ENCODE measurements at regions not wholly inside any gene's neighbourhood (a gene's known extent, or its start where the extent isn't known, plus 50 kb on each side); places are given as distances from the start of the nearest gene placed in this dataset.
"Not testable (repeated sequence)": the region's sequence is repeated elsewhere in the genome, so short reads cannot be mapped to it uniquely, and the experiment has no call there.

DNA sequence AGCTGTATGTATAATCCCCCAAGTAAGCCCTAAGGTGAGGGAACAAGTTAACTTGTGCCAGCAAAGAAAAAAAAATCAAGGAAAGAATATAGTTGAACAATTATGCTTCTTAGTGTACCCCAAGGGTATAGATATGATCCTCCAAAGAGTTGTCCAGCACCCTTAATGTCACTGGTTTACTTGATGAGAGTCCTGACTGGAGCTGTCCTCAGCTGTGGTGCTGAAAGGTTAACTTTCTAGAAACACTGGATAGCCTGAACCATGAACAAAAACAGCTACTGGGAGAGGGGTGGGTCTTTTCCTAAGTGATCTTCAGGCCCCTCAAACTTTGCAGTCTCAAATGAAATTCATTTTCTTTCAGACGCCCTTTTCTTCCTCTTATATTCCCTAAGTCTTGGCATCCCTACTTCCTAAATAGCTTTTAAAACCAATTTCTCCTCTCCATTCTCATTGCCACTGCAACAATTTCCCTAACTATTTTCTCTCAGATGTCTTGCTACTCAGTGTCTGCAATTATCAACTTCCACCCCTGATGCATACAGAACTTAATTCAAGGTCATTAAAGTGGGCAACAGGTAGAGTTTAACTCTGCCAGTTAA, 83.5 kb upstream of the PROKR2 start:
- no peaks in the 10 kb centered on the region for H3K36me3 ChIP-seq (ENCODE audit: control insufficient read depth in 5 of 5, insufficient read depth in 5 of 5, low read length in 5 of 5)
- H3K27ac ChIP-seq (ENCODE audit: low read depth, low read length), result no peak overlapping the region
- no peak overlapping the region for H3K4me3 ChIP-seq (ENCODE audit: low read depth in 1 of 5, low read length in 5 of 5)
- H3K27me3 ChIP-seq (ENCODE audit: control insufficient read depth in 5 of 5, insufficient read depth in 4 of 5, low read length in 5 of 5), result no peaks in the 10 kb centered on the region
- H3K4me1 ChIP-seq (ENCODE audit: control insufficient read depth in 5 of 5, insufficient read depth in 5 of 5, low read length in 5 of 5), result no peaks in the 10 kb centered on the region
- H3K9ac ChIP-seq (ENCODE audit: low read length in 5 of 5), result no peak overlapping the region
- peaks cover 0 to 9% (median 0%) of the 10 kb centered on the region in 5 donors for H3K9me3 ChIP-seq (ENCODE audit: control insufficient read depth in 5 of 5, low read length in 5 of 5)

DNA sequence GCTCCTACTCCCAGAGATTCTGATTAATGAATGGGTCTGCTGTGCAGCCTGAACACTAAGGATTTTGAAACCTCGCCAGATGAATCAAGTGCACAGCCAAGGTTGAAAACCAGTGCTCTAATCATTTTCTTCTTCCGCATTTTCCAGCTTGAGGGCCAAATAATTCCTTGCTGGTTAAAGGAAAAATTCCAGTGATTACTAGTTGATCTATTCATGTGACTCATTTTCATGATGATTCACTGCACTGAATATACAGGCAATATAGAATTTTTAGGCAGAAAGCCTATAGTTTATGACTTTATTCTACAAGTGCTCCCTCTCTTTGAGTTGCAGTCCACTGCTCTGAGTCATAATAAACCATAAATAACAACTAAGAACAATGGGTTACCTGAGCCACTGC, 80.6 kb upstream of the PROKR2 start:
- Histone ChIP-seq H3K4me3 (ENCODE audit: low read depth in 1 of 5, low read length in 5 of 5) (no peak overlapping the region), H3K4me1 (ENCODE audit: control insufficient read depth in 5 of 5, insufficient read depth in 5 of 5, low read length in 5 of 5) (no peaks in the 10 kb centered on the region), H3K9ac (ENCODE audit: low read length in 5 of 5) (no peak overlapping the region), H3K36me3 (ENCODE audit: control insufficient read depth in 5 of 5, insufficient read depth in 5 of 5, low read length in 5 of 5) (no peaks in the 10 kb centered on the region), H3K27me3 (ENCODE audit: control insufficient read depth in 5 of 5, insufficient read depth in 4 of 5, low read length in 5 of 5) (no peaks in the 10 kb centered on the region), H3K27ac (ENCODE audit: low read depth, low read length) (no peak overlapping the region), H3K9me3 (ENCODE audit: control insufficient read depth in 5 of 5, low read length in 5 of 5) (no peaks in the 10 kb centered on the region)

DNA sequence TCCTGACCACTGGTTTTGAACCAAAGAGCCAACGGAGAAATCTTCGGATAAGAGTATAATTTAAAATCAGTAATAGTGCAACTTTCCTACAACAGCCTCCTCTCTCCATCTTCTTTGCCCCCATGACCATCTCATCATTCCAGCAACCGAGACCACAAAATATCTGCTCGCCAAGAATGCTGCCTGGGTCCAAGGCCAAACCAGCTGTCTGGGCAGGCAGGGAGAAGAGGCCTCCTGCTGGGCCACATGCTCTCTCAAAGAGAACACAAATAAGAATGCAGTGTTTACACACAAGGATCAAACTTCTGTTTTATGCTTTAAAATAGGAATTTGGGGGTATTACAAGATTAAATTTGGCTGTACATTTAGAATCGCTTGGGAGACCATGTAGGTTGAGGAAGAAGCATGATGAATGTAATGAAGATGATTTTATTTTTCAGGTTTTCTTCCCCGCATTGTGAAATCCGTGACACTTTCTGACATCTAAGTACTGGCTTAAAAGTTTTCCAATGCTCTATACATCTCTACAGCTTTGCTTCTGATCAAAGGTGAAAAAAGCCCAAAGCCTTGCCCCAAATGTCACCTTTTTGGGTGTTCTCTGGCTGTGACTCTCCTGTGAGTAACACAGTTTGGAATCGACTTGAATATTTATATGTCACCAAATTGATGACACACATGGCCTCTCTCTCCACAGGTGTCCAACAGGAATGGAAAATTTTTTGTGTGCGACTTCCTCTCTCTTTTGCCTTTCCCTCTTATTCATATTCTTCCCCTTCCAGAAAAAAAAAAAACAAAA, 79.4 kb upstream of the PROKR2 start:
- Histone ChIP-seq H3K4me3 (ENCODE audit: low read depth in 1 of 5, low read length in 5 of 5) (no peak overlapping the region), H3K9ac (ENCODE audit: low read length in 5 of 5) (no peak overlapping the region), H3K9me3 (ENCODE audit: control insufficient read depth in 5 of 5, low read length in 5 of 5) (no peaks in the 10 kb centered on the region), H3K4me1 (ENCODE audit: control insufficient read depth in 5 of 5, insufficient read depth in 5 of 5, low read length in 5 of 5) (no peaks in the 10 kb centered on the region), H3K36me3 (ENCODE audit: control insufficient read depth in 5 of 5, insufficient read depth in 5 of 5, low read length in 5 of 5) (no peaks in the 10 kb centered on the region), H3K27me3 (ENCODE audit: control insufficient read depth in 5 of 5, insufficient read depth in 4 of 5, low read length in 5 of 5) (no peaks in the 10 kb centered on the region), H3K27ac (ENCODE audit: low read depth, low read length) (no peak overlapping the region)

DNA sequence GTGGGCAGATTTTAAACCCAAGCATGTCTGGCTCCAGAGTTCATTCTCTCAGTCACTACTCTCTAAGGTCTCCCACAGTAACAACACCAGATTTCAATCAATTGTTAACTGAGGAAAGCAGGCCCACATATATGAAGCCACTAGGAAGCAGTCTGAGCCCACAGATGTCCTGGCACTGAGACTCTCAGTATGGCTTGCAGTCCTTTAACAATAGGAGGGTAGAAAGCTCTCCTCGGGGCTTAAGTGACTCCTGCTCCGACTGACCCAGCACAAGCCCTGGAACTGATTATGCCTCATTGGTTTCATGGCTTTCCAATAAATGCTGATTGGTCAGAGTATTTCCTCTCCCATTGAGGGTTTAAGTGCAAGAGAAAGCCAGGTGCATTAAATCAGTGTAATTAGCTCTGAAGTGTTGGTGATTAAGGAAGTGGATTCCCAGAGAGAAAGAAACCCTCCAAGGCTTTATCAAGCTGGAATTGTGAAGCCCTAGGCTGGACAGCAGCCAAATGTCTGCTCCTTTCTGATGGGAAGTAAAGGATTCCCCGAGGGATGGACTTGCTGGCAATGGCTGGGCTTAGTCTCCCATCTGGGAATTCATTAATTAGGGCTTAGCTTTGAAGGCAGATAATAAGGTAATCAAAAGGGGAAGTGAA, 76.6 kb upstream of the PROKR2 start:
- H3K4me1 ChIP-seq (ENCODE audit: control insufficient read depth in 5 of 5, insufficient read depth in 5 of 5, low read length in 5 of 5), result no peaks in the 10 kb centered on the region
- no peaks in the 10 kb centered on the region for H3K27me3 ChIP-seq (ENCODE audit: control insufficient read depth in 5 of 5, insufficient read depth in 4 of 5, low read length in 5 of 5)
- no peak overlapping the region for H3K9ac ChIP-seq (ENCODE audit: low read length in 5 of 5)
- no peaks in the 10 kb centered on the region for H3K36me3 ChIP-seq (ENCODE audit: control insufficient read depth in 5 of 5, insufficient read depth in 5 of 5, low read length in 5 of 5)
- no peak overlapping the region for H3K4me3 ChIP-seq (ENCODE audit: low read depth in 1 of 5, low read length in 5 of 5)
- no peak overlapping the region for H3K27ac ChIP-seq (ENCODE audit: low read depth, low read length)
- no peaks in the 10 kb centered on the region for H3K9me3 ChIP-seq (ENCODE audit: control insufficient read depth in 5 of 5, low read length in 5 of 5)

GRCh38 chr20:5390720-5391119, 74.0 kb upstream of the PROKR2 start:
- no peak overlapping the region for H3K9ac ChIP-seq (ENCODE audit: low read length in 5 of 5)

DNA sequence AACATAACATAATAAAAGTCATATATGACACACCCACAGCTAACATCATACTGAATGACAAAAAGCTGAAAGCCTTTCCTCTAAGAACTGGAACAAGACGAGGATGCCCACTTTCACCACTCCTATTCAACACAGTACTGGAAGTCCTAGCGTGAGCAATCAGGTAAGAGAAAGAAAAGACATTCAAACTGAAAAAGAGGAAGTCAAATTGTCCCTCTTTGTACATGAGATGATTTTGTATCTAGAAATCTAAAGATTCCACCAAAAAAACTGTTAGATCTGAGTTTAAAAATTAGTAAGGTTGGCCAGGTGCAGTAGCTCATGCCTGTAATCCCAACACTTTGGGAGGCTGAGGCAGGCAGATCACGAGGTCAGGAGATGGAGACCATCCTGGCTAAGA, 70.1 kb upstream of the PROKR2 start:
- not testable (repeated sequence) for H3K4me3 ChIP-seq (ENCODE audit: low read depth in 1 of 5, low read length in 5 of 5); H3K9ac ChIP-seq (ENCODE audit: low read length in 5 of 5)

More at GRCh38 chr20:5390720-5391119, 74.0 kb upstream of the PROKR2 start:
- peaks cover 0 to 6% (median 0%) of the 10 kb centered on the region in 5 donors for H3K9me3 ChIP-seq (ENCODE audit: control insufficient read depth in 5 of 5, low read length in 5 of 5)
- H3K27ac ChIP-seq (ENCODE audit: low read depth, low read length), result no peak overlapping the region
- no peaks in the 10 kb centered on the region for H3K27me3 ChIP-seq (ENCODE audit: control insufficient read depth in 5 of 5, insufficient read depth in 4 of 5, low read length in 5 of 5)
- no peaks in the 10 kb centered on the region for H3K36me3 ChIP-seq (ENCODE audit: control insufficient read depth in 5 of 5, insufficient read depth in 5 of 5, low read length in 5 of 5)
- H3K4me3 ChIP-seq (ENCODE audit: low read depth in 1 of 5, low read length in 5 of 5), result no peak overlapping the region
- no peaks in the 10 kb centered on the region for H3K4me1 ChIP-seq (ENCODE audit: control insufficient read depth in 5 of 5, insufficient read depth in 5 of 5, low read length in 5 of 5)

GRCh38 chr20:5381527-5381926, 64.8 kb upstream of the PROKR2 start:
- H3K9ac ChIP-seq (ENCODE audit: low read length in 5 of 5); H3K27me3 ChIP-seq (ENCODE audit: control insufficient read depth in 5 of 5, insufficient read depth in 4 of 5, low read length in 5 of 5); H3K4me1 ChIP-seq (ENCODE audit: control insufficient read depth in 5 of 5, insufficient read depth in 5 of 5, low read length in 5 of 5); H3K4me3 ChIP-seq (ENCODE audit: low read depth in 1 of 5, low read length in 5 of 5); H3K36me3 ChIP-seq (ENCODE audit: control insufficient read depth in 5 of 5, insufficient read depth in 5 of 5, low read length in 5 of 5); H3K27ac ChIP-seq (ENCODE audit: low read depth, low read length): not testable (repeated sequence)
- H3K9me3 ChIP-seq (ENCODE audit: control insufficient read depth in 5 of 5, low read length in 5 of 5), result peaks cover 2 to 29% (median 16%) of the 10 kb centered on the region in 5 donors

More for the DNA sequence above, 70.1 kb upstream of the PROKR2 start:
- H3K27me3 ChIP-seq (ENCODE audit: control insufficient read depth in 5 of 5, insufficient read depth in 4 of 5, low read length in 5 of 5); H3K36me3 ChIP-seq (ENCODE audit: control insufficient read depth in 5 of 5, insufficient read depth in 5 of 5, low read length in 5 of 5); H3K27ac ChIP-seq (ENCODE audit: low read depth, low read length); H3K4me1 ChIP-seq (ENCODE audit: control insufficient read depth in 5 of 5, insufficient read depth in 5 of 5, low read length in 5 of 5): not testable (repeated sequence)
- peaks cover 2 to 23% (median 14%) of the 10 kb centered on the region in 5 donors for H3K9me3 ChIP-seq (ENCODE audit: control insufficient read depth in 5 of 5, low read length in 5 of 5)

DNA sequence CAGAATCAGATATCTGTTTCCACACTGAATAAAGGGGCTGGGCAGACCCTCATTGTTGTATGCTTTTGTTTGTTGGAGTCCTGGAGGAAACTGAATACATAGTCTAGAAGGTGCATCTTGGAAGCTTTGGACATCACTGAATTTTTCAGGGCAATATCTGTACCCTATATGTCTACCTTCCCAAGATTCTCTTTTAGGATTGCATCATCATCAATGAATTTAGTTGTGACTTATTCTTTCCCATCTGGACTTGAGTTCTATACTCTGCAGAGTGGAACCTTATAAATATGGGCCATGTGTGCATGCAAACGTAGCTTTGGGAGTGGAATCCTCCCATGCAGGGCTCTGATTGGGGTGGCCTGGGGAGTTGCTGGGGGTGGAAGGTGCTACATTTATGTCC, 60.7 kb upstream of the PROKR2 start:
- peaks cover 0 to 4% (median 0%) of the 10 kb centered on the region in 5 donors for H3K27me3 ChIP-seq (ENCODE audit: control insufficient read depth in 5 of 5, insufficient read depth in 4 of 5, low read length in 5 of 5)
- H3K9ac ChIP-seq (ENCODE audit: low read length in 5 of 5), result no peak overlapping the region
- H3K4me1 ChIP-seq (ENCODE audit: control insufficient read depth in 5 of 5, insufficient read depth in 5 of 5, low read length in 5 of 5), result no peaks in the 10 kb centered on the region
- no peaks in the 10 kb centered on the region for H3K36me3 ChIP-seq (ENCODE audit: control insufficient read depth in 5 of 5, insufficient read depth in 5 of 5, low read length in 5 of 5)
- H3K4me3 ChIP-seq (ENCODE audit: low read depth in 1 of 5, low read length in 5 of 5), result no peak overlapping the region
- no peak overlapping the region for H3K27ac ChIP-seq (ENCODE audit: low read depth, low read length)
- peaks cover 0 to 12% (median 4%) of the 10 kb centered on the region in 5 donors for H3K9me3 ChIP-seq (ENCODE audit: control insufficient read depth in 5 of 5, low read length in 5 of 5)

GRCh38 chr20:5376228-5376627, 59.5 kb upstream of the PROKR2 start:
- H3K36me3 ChIP-seq (ENCODE audit: control insufficient read depth in 5 of 5, insufficient read depth in 5 of 5, low read length in 5 of 5), result no peaks in the 10 kb centered on the region
- H3K4me3 ChIP-seq (ENCODE audit: low read depth in 1 of 5, low read length in 5 of 5), result no peak overlapping the region
- peaks cover 0 to 4% (median 0%) of the 10 kb centered on the region in 5 donors for H3K27me3 ChIP-seq (ENCODE audit: control insufficient read depth in 5 of 5, insufficient read depth in 4 of 5, low read length in 5 of 5)
- H3K4me1 ChIP-seq (ENCODE audit: control insufficient read depth in 5 of 5, insufficient read depth in 5 of 5, low read length in 5 of 5), result no peaks in the 10 kb centered on the region
- no peak overlapping the region for H3K27ac ChIP-seq (ENCODE audit: low read depth, low read length)
- peaks cover 0 to 12% (median 4%) of the 10 kb centered on the region in 5 donors for H3K9me3 ChIP-seq (ENCODE audit: control insufficient read depth in 5 of 5, low read length in 5 of 5)
- no peak overlapping the region for H3K9ac ChIP-seq (ENCODE audit: low read length in 5 of 5)

DNA sequence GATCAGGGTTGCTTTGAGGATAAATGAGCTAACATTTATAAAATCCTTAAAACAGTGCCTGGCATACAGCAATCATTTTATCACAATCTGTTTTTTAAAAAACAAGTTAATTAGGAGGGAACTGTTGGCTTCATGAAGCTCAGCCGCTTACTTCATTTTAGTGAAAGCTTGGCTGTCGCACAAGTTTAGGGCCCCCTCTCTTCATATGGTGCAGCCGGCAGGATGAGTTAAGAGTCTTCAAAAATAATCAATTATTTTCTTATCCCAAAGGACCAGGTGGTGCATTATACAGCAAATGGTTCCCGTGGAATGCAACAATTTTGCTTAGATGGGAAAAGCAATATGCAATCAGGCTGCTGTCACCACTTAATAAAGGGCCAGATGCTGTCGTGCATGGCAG, 57.4 kb upstream of the PROKR2 start:
- Histone ChIP-seq H3K4me3 (ENCODE audit: low read depth in 1 of 5, low read length in 5 of 5) (no peak overlapping the region), H3K27me3 (ENCODE audit: control insufficient read depth in 5 of 5, insufficient read depth in 4 of 5, low read length in 5 of 5) (peaks cover 0 to 4% (median 0%) of the 10 kb centered on the region in 5 donors), H3K9ac (ENCODE audit: low read length in 5 of 5) (no peak overlapping the region), H3K27ac (ENCODE audit: low read depth, low read length) (no peak overlapping the region), H3K36me3 (ENCODE audit: control insufficient read depth in 5 of 5, insufficient read depth in 5 of 5, low read length in 5 of 5) (no peaks in the 10 kb centered on the region), H3K9me3 (ENCODE audit: control insufficient read depth in 5 of 5, low read length in 5 of 5) (peaks cover 0 to 12% (median 4%) of the 10 kb centered on the region in 5 donors), H3K4me1 (ENCODE audit: control insufficient read depth in 5 of 5, insufficient read depth in 5 of 5, low read length in 5 of 5) (no peaks in the 10 kb centered on the region)
